ENCODE measurements at regions not wholly inside any gene's neighbourhood (a gene's known extent, or its start where the extent isn't known, plus 50 kb on each side); places are given as distances from the start of the nearest gene placed in this dataset.

DNA sequence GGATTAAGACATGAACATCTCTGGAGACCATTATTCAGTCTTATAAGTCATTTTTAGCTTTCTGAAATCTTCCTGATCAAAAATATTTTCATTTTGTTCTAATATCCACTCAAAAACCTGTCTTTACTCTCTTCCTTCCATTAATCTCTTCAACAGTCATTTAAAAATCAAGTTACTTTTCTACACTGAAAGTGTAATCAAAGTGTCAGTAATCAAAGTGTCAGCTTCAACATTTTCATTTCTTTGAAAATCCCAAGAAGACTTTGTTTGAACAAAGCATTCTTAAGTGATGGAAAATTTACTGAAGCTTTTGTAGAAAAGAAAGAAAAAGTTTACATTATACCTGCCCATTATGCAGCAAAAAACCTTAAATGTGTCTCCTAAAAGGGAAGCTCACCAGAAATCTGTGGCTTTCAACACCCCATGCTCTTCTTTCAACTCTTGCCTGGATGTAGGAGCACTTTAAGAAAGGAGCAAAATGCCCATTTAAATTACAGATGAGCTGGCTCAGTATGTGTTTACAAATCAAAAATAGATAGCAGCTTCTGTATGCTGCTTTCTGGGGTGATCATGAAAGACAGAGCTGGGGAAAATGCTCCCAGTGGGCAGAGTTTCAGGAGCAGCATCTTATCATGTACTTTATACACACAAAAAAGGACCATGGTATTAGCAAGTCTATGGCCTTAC is 260.8 kb upstream of the NCAM2 start:
- no peak for DNase-seq (ENCODE audit: low read depth in 2 of 2)

DNA sequence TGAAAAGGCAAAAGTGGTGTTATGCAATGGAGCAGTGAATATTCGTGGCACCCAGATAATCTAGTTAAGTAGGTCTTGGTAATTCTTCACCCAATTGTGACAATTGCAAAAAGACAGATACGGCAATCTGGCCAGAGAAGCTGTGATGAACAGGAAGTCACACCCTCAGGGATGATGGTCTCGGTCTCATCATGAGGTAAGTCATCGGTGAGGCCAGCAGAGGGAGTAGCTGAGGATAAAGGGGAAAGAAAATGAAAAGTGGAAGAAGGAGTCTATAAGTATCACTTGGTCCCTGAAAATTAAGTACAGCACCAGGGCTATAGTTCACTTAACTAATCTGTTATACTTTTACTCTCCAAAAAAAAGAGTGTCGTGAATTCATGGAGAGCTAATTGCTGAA is 258.8 kb upstream of the NCAM2 start:
- DNase-seq (ENCODE audit: low read depth in 2 of 2), result no peak

DNA sequence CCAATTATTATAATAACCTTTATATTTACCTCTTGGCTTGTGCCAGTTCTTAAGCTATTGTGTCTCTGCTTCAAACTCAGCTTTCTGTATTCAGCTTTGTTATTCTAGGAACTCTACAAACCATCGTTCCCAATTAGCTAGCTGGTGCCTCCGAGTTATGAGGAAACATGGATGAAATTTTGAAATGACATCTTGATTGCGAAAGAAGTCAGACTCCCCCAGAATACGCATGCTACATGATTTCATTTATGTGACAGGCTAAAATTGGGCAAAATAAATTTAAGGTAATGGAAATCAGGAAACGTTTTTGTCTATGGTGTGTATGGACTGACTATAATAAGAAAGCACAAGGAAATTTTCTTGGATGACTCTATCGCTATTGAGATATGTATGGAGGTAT is 256.8 kb upstream of the NCAM2 start:
- DNase-seq (ENCODE audit: low read depth in 2 of 2), result no peak

DNA sequence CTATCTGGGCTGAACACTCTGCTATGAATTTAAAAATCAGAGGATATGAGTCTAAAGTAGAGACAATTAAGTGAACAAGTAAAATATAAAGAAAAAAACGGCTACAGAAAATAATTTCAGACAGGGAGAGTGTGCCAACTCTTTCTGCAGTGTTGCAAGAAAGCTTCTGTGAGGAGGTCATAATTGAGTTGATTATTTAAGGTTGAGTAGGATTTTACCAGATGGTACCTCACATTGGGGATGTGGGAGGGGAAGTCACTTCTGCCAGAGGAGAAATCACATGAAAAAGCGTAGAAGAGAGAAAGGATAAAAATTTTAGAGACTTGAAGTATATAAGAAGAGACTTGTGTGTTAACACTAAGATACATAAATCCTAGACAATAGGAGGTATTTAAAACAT is 238.0 kb upstream of the NCAM2 start:
- DNase-seq (ENCODE audit: low read depth in 2 of 2), result no peak

DNA sequence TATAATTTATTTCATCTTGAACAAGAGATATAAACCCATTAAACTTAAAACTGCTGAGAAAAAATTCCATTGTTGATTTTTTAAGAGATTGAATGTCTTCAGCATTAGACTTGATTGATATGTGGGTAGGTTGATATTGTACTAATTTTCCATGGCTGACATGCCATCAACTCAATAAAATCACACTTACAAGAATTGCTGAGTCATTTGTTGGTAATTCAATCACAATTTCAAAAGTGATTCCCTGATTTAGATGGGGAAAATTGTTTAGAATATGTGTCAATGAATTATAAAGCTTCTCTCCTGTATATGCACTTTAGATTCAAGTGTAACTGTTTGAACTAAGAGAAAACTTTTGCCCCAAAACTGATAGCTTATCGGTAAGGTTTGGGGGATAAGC is 223.5 kb upstream of the NCAM2 start:
- no peak for DNase-seq (ENCODE audit: low read depth in 2 of 2)

DNA sequence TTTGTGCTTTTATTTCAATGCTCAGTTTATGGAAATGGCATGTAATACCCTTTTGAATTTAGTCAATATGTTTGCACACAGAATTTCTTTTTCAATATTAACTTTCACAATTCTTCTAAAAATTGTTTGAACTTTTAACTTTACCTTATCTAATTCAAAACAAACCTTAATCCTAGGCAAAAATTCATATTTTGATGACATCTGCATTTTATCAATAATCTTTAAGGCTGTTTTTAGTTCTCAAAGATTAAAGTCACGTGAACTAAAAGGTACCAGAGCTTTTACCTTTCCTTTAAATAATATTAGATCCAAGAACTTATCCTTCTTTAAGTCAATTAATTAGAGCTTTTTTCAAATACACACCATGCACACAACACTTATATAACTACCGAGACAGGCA is 218.9 kb upstream of the NCAM2 start:
- DNase-seq (ENCODE audit: low read depth in 2 of 2), result no peak

DNA sequence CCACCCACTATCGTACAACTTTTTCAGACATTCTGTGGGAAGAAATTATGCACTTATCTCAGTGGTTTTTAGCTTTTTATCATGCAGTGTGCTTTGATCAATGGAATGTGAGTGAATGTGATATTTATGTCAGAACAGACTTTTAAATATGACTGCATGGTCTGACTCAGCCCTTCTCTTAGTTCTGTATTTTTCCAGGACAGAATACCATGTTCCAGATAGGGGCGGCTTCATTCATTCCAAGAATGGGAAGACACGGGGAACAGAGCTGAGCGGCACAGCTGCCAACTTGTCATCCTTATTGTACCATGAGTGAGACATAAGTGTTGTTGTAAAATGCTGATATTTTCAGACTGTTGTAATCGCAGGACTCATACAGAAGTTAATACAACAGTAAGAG is 214.6 kb upstream of the NCAM2 start:
- no peak for DNase-seq (ENCODE audit: low read depth in 2 of 2)

DNA sequence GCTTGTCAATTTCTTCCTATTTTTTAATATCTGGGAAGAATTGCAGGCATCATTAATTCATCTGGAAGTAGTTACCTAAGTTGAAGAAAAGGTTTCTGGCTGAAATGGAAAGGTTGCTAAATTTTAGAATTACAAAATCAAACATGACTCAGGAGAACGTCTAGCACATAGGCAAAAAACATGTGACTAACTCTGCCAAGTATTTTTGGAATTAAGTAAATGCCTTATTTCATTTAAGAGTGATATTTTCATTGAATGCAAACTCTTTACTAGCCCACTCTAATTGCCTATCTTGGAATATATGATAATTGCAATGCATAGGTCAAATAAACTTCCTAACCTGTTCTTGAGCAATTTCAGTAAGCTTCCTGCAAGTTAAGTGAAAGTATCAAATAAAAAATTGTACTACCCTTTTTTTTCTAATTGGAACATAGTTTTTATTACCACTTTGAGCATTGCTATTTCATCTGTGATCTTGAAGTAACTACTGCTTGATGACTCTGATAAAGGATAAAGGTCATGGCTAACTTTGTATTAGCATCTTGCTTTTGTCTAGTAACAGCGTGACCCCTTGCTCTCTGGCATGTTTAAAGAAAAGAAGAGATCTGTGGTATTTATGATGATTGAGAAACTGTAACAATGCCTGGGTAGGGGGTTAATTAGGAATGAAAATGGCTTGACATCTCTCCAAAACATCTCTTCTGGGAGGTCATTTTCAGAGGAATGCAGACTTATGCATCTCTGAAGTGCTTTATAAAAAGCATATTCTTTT is 208.3 kb upstream of the NCAM2 start:
- DNase-seq (ENCODE audit: low read depth in 2 of 2), result no peak

DNA sequence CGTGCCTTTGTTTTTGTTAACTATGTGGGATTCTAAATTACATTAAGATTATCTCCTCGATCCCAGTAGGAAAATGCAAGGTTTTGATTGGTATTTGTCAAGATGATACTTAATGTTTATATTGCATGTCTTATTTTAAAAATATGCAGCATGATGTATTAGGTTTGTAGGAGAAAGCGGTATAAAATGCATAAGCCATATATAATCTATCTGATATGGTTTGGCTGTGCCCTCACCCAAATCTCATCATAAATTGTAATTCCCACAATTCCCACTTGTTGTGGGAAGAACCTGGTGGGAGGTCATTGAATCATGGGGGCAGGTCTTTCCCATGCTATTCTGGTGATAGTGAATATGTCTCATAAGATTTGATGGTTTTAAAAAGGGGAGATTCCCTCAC is 198.1 kb upstream of the NCAM2 start:
- no peak for DNase-seq (ENCODE audit: low read depth in 2 of 2)

DNA sequence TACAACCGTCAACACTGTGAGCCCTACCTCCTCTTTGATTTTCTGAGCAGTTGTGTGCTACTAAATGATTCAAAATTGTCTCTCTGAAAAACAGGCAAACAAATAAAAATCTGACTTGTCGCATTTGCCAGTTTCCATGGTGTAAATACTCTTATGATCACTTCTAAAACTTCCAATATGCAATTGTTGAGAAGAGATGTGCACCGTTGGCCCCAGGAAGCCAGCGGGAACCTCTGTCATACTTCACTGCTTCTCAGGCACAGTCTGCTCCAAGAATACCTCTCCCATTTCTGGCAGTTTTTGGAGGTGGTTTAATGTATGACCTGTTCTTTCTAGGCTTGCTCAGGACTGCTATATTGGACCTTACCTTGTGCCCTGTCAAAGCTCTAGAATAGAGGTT is 196.0 kb upstream of the NCAM2 start:
- DNase-seq (ENCODE audit: low read depth in 2 of 2), result no peak

DNA sequence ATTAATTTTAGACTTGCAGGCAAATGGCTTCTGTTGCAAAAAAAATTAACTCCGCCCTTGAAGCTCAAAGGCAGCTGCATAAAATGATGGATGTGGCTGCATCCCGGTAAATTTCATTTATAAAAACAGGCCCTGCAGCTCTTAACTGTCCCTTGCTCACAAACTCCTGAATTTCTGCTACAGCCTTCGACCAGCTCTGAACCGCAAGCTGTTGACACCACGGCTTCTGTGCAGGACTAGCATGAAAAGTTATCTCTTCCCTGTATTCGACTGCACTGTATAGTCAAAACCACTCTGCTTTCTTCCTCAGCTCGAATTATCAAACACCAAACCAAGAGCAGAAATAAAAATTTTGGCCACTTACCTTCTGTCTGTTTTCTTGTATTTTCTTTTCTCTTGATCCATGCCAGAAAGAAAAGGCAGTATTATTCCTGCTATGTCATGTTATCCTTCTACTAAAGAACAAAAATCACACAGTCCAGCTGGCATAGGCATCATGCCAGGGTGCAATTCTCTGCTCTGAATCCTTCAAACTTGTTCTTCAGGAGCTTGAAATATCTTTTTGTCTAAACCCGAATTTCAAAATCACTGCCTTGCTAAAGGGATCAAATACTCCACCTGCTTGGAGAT is 195.5 kb upstream of the NCAM2 start:
- DNase-seq (ENCODE audit: low read depth in 2 of 2), result no peak

DNA sequence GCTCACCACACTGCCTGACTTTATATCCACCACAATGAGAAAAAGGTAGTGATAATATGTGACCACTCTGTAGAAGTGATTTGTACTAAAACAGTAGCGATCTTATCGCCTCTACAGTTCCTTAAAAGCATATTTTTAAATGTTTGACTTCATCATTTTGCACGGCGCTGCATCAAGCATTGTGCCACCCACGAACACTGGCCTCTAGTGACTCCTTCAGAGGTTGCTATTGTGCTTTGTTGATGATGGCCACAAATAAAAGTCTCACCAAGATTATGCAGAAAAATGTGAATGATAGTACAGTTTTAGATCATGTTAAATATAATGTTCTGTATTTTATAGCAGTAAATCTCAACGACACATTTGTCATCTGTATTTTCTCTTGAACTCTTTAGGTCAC is 186.5 kb upstream of the NCAM2 start:
- DNase-seq (ENCODE audit: low read depth in 2 of 2), result no peak

DNA sequence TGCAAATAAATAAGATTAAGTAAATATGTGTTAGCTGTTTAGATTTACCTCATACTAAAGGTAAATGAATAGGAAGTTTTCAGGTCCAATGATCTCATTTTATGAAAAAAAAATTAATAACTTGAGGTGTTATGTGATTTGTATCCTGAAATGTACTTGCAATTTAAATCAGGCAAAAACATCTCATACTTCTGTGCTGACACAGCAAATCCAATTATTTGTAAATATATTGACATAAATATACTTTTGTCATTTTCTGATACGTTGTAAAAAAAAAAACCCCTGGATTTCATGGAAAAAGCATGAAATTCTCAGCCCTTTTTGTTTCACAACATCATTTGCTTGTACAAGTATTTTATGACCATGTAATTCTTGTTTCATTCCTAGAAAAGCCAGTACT is 184.1 kb upstream of the NCAM2 start:
- DNase-seq (ENCODE audit: low read depth in 2 of 2), result no peak

DNA sequence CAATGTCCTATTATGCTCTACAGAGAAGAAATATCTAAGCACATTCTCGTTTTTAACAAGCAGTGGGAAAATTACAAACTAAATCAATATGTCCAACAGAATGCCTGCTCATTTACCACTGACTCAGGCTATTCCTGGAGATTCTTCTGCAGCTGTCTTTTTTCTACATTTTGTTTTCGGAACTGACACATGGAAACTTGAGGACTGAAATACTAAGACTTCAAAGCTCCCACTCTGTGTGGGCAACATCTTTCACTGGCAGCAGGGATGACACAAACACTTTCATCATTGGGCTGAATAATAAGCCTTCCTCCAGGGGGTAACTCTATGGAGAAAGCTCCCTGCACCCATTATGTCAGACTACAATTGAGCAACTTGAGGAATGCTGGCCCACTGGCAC is 175.5 kb upstream of the NCAM2 start:
- no peak for DNase-seq (ENCODE audit: low read depth in 2 of 2)

DNA sequence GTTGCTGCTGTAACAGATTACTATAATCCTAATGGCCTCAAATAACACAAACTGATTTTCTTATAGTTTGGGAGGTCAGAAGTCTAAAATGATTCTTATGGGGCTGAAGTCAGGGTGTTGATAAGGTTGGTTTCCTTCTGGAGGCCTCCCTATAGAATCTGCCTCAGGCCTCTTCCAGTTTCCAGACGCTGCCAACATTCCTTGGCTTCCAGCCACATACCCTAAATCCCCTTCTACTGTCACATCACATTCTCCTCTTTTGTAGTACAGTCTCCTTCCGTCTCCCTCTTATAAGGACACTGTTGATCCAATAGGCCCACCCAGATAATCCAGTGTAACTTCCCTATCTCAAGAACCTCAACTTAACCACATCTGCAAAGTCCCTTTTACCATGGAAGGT is 145.3 kb upstream of the NCAM2 start:
- DNase-seq (ENCODE audit: low read depth in 2 of 2), result no peak

DNA sequence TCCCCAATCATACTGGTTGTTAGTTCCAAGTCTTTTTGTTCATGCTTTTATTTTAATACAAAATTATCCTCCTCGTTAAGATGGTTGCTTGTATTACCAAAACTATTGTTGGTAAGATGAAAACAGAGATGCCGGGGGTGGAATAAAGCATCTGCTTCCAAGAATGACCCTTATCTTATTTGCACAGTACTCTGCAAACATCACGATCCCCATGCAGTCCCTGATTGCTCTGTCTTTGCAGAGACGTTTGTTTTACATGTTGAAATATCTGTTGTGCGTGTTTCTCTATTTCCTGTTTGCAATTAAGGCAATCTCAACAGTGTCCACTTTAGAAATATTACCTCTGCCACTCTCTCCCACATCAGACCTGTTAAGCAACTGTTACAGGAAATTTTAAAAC is 141.3 kb upstream of the NCAM2 start:
- no peak for DNase-seq (ENCODE audit: low read depth in 2 of 2)

DNA sequence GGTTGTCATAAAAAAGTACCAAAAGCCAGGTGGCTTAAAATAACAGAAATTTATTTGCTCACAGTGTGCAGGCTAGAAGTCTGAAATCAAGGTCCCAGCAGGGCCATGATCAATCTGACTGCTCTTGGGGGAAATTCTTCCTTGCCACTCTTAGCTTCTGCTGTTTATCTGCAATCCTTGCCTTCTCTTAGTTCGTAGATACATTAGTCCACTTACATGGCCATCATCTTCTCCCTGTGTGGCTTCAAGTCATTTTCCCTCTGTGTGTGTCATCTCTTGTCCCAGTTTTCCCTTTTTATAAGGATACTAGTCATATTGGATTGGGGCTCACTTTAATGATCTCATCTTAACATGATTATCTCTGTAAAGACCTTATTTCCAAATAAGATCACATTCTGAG is 124.0 kb upstream of the NCAM2 start:
- DNase-seq (ENCODE audit: low read depth in 2 of 2), result no peak

DNA sequence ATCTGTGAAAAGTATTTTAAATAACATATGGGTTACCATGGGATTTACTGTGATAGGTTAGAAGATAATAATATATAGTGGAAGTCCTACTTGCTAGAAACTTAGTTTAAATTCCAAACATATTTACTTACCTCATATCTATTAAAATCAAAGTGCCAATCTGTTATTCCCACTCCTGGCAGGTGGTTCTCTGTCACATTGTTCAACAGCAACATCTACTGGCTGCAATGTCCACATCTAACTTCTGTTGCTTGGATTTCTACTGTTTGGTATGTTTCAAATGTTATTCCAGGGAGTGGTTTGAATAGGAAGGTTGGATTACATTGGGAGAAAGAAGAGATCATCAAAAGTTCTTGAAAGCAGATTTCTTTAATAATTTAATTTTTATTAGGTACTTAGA is 122.5 kb upstream of the NCAM2 start:
- no peak for DNase-seq (ENCODE audit: low read depth in 2 of 2)

DNA sequence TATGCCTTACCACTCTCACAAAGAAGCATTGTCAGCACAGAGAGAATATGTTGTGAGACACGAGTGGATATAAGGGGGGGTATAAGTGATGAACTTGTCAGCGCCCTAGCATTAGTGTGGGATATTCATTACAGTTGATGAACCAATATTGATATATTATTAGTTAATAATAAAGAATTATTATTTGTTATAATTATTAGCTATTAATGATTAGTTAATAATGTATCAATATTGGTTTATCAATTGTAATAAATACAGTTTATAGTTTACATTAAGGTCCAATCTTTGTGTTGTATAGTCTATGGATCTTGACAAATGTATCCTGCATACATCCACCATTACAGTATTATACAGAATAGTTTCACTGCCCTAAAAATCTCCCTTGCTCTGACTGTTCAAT is 120.2 kb upstream of the NCAM2 start:
- no peak for DNase-seq (ENCODE audit: low read depth in 2 of 2)

DNA sequence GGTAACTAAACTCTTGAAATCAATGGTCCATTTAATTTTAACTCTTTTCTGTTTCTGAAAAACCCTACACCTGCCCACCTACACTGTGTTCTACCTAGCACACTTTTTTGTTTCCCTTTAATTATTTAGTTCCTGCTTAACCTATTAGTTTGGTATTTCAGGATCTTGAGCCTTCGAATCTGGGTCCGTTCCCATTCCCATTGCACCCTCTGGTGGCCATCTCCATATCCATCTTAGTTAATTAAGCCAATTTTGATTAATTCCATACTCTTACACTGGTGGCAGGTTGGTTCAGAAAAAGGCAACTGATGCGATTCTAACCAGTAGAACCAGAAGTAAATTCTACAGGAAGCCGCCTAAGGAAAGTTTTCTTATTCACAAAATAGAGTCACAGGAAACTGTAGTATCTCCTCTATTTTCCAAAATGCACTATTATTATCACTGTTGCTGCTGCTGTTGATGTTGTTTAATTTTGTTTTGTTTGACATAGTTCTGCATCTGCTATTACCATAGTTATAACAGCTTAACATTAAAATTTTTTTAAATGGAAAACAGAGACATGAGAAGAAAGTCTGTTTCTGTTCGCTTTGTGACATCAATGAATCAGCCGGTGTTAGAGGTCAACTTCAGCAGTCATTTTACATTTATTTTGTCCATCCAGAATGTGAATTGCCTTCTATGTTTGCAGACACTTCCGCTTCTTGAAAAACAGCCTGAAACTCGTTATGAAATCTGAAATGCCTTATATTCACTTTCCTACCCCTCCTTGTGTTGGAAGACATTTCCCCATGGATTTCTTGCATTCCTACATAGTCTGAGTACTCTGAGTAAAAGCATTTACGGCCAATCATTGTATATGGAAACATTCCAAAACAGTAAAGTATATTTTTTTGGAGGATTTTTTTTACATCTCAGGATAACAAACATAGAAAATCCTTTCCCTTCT is 115.5 kb upstream of the NCAM2 start:
- DNase-seq (ENCODE audit: low read depth in 2 of 2), result peak in 1 of 2 donors; percentile 9

DNA sequence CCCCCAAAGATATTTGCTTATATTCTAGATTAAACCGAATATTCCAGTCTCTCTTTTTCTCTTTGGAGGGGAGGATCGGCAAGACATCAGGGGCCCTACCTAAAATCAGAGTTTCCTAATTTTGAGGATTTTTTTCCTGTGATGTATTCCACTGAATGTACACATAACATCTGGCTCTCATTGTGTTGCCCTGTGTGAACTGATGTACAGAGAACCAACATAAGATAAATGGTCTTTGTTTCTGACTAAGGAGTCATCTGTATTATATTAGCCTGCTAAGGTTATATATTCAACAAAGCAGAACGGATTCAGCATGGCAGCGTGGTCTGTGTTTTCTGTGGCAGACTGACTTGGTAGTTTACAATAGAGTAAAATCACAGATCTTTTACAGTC is 114.8 kb upstream of the NCAM2 start:
- DNase-seq (ENCODE audit: low read depth in 2 of 2), result no peak

DNA sequence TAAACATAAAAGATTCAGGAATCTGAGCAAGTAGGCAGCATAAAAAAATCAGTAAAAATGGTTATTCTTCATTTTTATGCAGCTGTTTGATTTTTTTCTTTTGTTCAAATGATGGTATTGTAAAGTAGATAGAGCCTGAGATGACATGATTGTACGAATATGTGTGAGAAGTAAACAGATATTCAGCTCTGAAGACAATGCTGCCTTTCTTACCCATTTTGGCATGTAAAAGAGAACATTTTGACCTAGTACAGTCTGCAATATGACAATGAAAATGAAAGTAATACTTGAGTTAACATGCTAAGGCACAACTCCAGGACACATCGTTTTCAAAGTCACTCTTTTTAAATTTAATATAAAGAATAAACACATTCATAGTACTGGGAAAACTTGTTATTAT is 95.7 kb upstream of the NCAM2 start:
- DNase-seq (ENCODE audit: low read depth in 2 of 2), result no peak
